ENCODE measurements at regions not wholly inside any gene's neighbourhood (a gene's known extent, or its start where the extent isn't known, plus 50 kb on each side); places are given as distances from the start of the nearest gene placed in this dataset.

DNA sequence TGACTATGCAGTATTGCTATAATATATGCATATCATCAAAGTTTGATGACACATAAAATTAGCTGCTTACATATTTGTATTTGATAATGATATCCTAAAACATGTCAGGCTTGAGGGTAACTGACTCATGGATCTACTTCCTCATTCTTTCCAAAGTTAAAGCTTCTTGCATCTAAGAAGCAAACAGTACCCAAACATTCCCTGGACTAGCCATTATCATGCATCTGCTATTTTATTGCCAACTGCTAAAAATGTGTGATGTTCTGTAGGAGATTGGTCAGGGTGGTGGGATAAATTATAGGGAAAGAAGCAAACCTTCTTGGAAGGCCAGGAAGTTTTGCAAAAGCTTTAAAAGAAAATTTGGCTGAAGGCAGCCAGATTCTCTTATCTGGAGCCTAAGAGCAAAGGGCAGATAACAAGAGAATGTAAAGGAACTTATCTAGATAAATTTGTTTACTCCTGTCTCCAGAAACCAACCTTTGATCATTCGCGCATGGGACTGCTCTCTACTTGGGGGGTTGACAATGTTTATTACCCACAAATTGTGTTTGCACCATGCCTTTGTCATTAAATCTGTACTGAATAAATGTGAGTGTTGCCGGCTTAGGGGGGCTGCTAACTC, 604.1 kb upstream of the TLE4 start:
- intact Hi-C loops (cut with DNase I) = no loop called here
- no peak overlapping the region for H3K9ac ChIP-seq (ENCODE audit: low read depth in 2 of 2, low read length in 2 of 2)
- no peaks in the 10 kb centered on the region for H3K36me3 ChIP-seq
- no peak for DNase-seq
- H3K27me3 ChIP-seq = no peaks in the 10 kb centered on the region
- TF ChIP-seq, protein P1, sequence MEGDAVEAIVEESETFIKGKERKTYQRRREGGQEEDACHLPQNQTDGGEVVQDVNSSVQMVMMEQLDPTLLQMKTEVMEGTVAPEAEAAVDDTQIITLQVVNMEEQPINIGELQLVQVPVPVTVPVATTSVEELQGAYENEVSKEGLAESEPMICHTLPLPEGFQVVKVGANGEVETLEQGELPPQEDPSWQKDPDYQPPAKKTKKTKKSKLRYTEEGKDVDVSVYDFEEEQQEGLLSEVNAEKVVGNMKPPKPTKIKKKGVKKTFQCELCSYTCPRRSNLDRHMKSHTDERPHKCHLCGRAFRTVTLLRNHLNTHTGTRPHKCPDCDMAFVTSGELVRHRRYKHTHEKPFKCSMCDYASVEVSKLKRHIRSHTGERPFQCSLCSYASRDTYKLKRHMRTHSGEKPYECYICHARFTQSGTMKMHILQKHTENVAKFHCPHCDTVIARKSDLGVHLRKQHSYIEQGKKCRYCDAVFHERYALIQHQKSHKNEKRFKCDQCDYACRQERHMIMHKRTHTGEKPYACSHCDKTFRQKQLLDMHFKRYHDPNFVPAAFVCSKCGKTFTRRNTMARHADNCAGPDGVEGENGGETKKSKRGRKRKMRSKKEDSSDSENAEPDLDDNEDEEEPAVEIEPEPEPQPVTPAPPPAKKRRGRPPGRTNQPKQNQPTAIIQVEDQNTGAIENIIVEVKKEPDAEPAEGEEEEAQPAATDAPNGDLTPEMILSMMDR (IDR thresholded peaks at IDR 0.05) = no peak
- no peak overlapping the region for H3K27ac ChIP-seq
- no peaks in the 10 kb centered on the region for H3K9me3 ChIP-seq
- no peak overlapping the region for H3K4me3 ChIP-seq
- no peaks in the 10 kb centered on the region for H3K4me1 ChIP-seq

- intact Hi-C loops (cut with DNase I) = no loop called here
- Histone ChIP-seq H3K27ac (no peak overlapping the region), H3K4me3 (no peak overlapping the region), H3K9ac (ENCODE audit: low read depth in 2 of 2, low read length in 2 of 2) (no peak overlapping the region), H3K27me3 (no peaks in the 10 kb centered on the region), H3K9me3 (no peaks in the 10 kb centered on the region), H3K4me1 (no peaks in the 10 kb centered on the region), H3K36me3 (no peaks in the 10 kb centered on the region)
- no peak for DNase-seq
- TF ChIP-seq, protein P1 (IDR thresholded peaks at IDR 0.05) = no peak
These were observed 601.4 kb upstream of the TLE4 start for GRCh38 chr9:78970375-78970774.

DNA sequence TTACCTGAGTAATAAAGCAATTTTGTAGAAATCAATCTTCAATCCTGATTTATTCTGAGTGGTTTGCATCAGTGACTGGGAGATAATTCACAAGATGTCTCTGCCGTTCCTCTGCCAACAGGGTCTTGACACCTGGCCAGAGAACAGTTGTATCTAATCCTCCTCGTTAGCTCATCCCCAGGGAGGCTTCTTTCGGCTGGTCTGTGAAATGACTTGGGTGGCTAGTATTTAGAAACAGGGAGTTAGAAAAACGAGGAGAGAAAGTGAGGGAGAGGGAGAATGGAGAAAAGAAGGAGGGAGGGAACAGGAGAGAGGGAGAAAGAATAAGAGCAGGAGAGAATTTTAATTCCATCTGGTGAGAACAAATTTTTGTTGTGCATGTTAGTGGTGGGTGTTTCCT, 600.2 kb upstream of the TLE4 start:
- Histone ChIP-seq H3K4me3 (no peak overlapping the region), H3K27ac (no peak overlapping the region)
- TF ChIP-seq, protein P1 (IDR thresholded peaks at IDR 0.05) = no peak

DNA sequence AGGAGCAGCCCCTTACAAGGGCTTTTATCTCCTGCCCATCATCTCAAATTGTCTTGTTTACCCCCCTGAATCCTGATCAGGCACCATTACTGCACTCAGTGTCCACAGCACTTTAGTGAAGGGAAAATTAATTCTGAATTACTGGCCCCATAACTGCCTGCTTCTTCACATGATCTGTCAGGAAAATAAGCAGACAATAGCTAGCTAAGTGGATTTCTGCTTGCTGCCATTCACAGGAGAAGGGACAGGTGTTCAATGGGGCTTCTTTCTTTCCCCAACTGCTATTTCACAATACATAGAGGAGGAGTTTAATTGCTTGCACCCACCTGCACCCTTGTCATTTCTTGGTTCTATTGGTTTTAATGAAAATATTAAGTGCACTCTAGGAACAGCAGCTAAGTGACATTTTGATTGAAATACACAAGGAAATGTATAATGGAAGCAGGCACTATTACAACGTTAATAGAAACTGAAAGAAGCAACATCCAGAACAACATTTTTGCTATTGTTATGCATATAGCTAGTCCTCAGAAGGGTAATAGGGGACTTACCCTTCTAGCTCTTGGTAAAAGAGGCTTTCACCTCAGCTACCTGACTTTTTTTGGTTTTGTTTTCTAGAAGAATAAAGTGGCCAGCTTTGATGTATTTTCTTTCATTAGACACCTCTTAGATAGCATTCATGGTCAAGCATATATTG, 599.3 kb upstream of the TLE4 start:
- H3K27me3 ChIP-seq = no peaks in the 10 kb centered on the region
- TF ChIP-seq, protein P1 (IDR thresholded peaks at IDR 0.05) = no peak
- H3K4me1 ChIP-seq = no peaks in the 10 kb centered on the region
- H3K4me3 ChIP-seq = no peak overlapping the region
- H3K36me3 ChIP-seq = no peaks in the 10 kb centered on the region
- H3K27ac ChIP-seq = no peak overlapping the region
- intact Hi-C loops (cut with DNase I) = no loop called here
- DNase-seq = no peak
- H3K9ac ChIP-seq (ENCODE audit: low read depth in 2 of 2, low read length in 2 of 2) = no peak overlapping the region
- no peaks in the 10 kb centered on the region for H3K9me3 ChIP-seq

More for the DNA sequence above, 600.2 kb upstream of the TLE4 start:
- DNase-seq = no peak
- H3K4me1 ChIP-seq = no peaks in the 10 kb centered on the region
- H3K9me3 ChIP-seq = no peaks in the 10 kb centered on the region
- no peak overlapping the region for H3K9ac ChIP-seq (ENCODE audit: low read depth in 2 of 2, low read length in 2 of 2)
- H3K27me3 ChIP-seq = no peaks in the 10 kb centered on the region
- intact Hi-C loops (cut with DNase I) = no loop called here
- H3K36me3 ChIP-seq = no peaks in the 10 kb centered on the region

DNA sequence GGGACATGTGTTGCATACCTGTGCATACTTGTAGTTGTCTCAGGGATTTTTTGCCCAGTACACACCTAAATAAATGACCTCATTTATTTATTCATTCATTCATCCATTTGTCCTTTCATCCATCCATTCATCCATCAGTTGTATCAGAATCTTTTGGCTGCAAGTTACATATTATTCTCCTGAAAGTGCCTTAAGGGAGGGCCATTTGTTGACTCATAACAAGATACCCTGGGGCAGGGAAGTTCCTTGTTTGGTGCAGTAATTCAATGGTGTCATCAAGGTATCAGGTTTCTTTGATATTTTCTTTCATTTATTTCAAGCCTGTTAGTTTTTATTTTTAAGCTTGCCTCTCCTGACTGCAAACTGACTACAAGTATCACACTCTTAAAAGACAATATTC, 597.9 kb upstream of the TLE4 start:
- Histone ChIP-seq H3K36me3 (no peaks in the 10 kb centered on the region), H3K27me3 (no peaks in the 10 kb centered on the region), H3K9ac (ENCODE audit: low read depth in 2 of 2, low read length in 2 of 2) (no peak overlapping the region), H3K4me3 (no peak overlapping the region), H3K9me3 (no peaks in the 10 kb centered on the region), H3K27ac (no peak overlapping the region), H3K4me1 (no peaks in the 10 kb centered on the region)
- intact Hi-C loops (cut with DNase I) = no loop called here
- DNase-seq = no peak
- TF ChIP-seq, protein P1 (IDR thresholded peaks at IDR 0.05) = no peak

Data from colonic mucosa (tissue), 4 donors.